Cerebellar cortex (tissue), 1 donor: ENCODE measurements at regions not wholly inside any gene's neighbourhood (a gene's known extent, or its start where the extent isn't known, plus 50 kb on each side); places are given as distances from the start of the nearest gene placed in this dataset.

ENCODE experiments used
- DNase-seq: peaks from one replicate; pipeline ENCODE4 v3.0.0-alpha.2; 2015; ENCODE audit warnings: low spot score

DNA sequence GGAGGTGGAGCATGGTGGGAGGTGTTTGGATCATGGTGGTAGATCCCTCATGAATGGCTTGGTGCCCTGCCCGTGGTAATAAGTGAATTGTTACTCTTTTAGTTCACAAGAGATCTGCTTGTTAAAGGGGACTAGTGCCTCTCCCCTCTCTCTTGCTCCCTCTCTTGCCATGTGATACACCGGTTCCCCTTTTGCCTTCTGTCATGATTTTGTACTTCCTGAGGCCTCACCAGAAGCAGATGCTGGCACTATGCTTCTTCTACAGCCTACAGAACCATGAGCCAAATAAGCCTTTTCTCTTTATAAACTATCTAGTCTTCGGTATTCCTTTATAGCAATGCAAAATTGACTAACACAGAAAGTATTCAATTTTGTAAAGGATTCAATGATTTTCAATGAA is 817.1 kb downstream of the TLR4 start:
- DNase-seq: no peak

GRCh38 chr9:118522093-118523028 is 818.2 kb downstream of the TLR4 start:
- peak; percentile 43 for DNase-seq

DNA sequence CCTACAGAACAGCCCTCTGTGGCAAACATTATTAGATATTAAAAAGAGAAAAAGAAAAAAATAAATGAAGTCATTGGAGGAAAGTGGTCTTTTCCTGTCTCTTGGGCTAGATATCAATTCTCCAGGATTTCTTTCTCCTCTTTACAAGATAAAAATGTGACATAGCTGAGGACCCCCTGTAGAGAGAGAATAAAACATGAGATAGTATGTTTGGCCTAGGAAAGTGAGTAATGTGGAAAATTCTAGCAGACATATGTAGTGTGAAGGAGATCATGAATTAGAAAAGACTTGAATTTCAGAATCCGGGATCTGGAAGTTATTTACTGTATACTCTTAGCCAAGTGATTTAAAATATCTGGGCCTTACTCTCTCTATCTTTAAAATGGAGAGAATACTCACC is 823.1 kb downstream of the TLR4 start:
- no peak for DNase-seq

- DNase-seq: no peak
Observed at GRCh38 chr9:118529210-118529609, 825.0 kb downstream of the TLR4 start.

DNA sequence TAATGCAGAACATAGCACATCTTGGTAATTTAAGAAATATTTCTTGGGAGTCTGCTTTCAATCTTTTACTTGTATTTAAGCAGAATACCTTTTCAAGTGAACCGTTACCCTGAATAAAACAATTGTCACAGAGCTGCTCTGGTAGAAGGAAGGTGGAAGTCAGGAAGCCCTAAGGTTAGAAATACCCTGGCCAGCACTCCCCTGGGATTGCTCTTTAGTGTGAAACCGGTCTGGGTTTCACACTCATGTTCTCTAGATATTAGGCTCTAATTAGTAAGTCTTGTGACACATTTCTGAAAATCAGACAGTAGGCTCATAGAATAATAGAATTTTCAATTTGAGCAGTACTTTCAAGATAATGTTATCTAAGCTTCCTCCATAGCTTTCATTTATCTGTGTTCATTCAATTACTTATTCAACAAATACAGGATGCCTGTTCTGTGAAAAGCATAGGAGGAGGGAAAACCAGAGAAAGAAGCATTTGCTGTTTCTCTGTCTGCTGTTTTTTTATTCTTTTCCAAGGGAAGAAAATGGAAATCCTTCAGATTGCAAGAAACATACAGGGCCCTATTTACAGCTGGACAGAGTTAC is 825.5 kb downstream of the TLR4 start:
- no peak for DNase-seq

- no peak for DNase-seq
Observed at GRCh38 chr9:118532592-118532991, 828.4 kb downstream of the TLR4 start.

DNA sequence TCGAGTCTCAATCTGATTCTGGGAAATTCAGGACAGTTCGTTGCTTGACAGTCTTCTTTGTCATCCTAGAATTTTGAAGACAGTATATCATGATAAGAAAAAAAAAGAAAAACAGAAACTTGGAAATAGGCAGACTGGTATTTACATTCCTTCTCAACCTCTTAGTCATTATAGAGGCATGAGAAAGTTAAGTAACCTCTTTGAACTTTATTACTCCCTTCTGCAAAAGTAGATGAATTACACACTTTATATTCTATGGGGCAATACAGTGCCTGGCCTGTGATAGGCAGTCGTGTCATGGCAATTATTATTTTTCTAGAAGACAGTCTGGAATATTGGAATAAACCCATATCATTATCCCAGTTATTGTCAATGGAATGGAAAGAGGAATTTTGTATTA is 828.9 kb downstream of the TLR4 start:
- DNase-seq: no peak

- no peak for DNase-seq
Observed at GRCh38 chr9:118533850-118534249, 829.6 kb downstream of the TLR4 start.

GRCh38 chr9:118536153-118536552 is 832.0 kb downstream of the TLR4 start:
- no peak for DNase-seq

- DNase-seq: no peak
Observed at GRCh38 chr9:118538959-118539358, 830.3 kb downstream of the BRINP1 start.

DNA sequence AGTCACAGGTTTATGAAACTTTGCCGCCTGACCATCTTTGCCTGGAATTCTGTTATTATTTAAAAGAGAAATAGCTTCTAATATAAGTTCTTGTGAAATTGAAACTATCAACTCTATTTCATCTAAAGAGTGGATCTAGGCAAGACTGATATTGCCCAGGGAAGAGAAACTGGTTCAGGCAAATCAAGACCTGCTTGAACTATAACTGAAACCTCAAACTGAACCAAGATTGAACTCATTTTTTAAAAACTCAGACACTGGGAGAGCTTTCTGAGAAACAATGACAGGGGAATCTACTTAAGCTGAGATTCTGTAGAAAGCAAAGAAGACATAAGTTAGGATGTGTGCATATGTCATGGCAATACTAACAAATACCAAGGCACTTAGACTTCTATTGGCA is 815.8 kb downstream of the BRINP1 start:
- no peak for DNase-seq

DNA sequence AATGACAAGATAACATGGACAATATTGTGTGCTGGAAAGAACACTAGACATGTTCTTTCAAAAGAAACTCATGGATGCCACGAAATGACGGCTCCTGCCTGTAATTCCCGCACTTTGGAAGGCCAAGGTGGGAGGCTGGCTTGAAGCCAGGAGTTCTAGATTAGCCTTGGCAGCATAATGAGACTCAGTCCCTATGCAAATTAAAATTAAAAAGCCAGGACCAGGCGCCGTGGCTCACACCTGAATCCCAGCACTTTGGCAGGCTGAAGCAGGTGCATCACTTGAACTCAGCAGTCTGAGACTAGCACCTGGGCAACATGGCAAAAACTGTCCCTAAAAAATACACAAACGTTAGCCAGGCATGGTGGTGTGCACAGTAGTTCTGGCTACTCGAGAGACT is 814.2 kb downstream of the BRINP1 start:
- no peak for DNase-seq

DNA sequence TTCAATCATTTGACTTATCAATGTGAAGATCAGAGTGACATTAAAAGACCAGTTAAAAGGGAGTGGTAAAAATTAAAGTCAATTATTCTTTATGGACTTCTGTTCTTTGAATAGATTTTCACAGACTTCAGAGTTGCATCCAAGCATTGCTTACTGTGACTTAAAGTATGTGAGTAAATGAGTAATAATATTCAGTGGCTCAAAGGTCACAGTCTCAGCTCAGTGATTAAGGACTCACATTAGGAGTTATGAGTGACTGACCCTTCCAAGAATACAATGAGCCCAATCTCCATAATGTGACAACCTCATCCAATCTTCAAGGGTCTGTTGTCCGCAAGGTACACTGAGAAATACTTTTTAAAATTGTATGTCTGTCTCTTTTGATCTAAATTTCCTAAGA is 811.2 kb downstream of the BRINP1 start:
- no peak for DNase-seq

DNA sequence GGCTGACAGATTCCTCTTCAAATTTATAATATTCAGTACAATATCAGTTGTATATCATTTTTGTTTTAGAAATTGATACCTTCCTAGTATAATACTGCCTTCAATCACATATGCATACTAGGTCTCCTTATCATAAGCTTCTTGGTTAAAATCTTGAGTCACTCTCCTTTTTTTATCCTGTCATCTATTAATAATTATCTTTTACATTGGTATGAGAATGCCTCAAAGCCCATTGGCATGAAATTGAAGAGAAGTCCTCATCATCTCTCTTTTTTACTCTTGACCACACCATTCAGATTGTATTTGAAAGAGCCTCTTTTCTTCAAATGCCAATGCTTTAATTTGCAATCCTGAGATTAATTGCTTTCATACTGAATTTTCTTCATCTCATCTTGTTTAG is 810.3 kb downstream of the BRINP1 start:
- no peak for DNase-seq

- DNase-seq: no peak
Observed at GRCh38 chr9:118561051-118561450, 808.2 kb downstream of the BRINP1 start.

- no peak for DNase-seq
Observed at GRCh38 chr9:118563677-118564076, 805.6 kb downstream of the BRINP1 start.

DNA sequence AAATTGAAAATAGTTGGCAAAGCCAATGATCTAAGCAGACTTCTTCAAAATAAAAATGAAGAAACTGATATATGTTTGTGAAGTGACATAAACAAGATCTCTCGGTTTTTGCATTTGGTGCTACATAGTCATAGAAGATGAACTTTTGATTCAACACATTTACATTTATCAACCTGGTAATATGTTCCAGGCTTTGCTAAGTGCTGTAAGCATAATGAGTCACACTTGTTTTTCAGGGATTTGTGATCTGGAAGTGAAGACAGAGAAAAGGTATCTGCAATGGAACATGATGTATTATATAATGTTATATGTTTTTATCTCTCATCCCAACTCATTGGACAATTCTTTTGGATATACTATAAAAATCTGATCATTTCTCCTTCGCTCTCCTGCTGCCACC is 801.4 kb downstream of the BRINP1 start:
- DNase-seq: no peak

DNA sequence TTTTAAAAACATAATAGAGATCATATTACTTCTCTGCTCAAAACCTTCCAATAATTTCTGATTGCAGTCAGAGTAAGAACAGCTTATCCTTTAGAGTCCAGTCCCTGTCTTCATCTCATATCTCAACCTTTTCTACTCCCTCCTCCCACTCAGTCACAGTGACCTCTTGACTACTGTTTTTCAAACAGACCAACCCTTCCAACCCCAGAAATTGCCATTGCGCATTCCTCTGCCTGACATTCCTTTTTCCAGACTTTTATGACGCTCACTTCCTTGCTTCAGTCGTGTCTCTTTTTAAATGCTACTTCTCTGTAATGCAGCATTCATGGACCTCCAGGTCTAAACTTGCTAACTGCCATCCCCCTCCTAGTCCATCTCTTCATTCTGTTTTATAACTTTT is 800.5 kb downstream of the BRINP1 start:
- no peak for DNase-seq

GRCh38 chr9:118569148-118569547 is 800.1 kb downstream of the BRINP1 start:
- DNase-seq: no peak

DNA sequence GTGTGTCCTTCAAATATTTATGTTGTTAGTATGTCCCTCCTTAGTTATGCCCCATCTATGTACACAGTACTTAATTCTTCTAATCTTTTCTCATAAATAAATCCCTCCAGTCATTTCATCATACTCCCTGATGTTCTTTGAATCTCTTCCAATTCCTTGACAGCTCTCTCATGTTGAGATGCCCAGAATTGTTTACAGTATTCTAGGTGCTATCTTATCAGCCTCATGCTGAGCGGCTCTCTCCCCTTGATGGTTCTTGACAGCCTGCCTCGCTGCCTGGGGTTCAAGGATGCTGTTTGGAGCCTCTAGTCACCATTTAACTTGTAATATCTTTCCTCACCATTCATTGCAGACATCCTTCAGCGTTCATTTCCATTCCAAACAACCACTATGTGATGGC is 799.2 kb downstream of the BRINP1 start:
- peak; percentile 46 for DNase-seq

DNA sequence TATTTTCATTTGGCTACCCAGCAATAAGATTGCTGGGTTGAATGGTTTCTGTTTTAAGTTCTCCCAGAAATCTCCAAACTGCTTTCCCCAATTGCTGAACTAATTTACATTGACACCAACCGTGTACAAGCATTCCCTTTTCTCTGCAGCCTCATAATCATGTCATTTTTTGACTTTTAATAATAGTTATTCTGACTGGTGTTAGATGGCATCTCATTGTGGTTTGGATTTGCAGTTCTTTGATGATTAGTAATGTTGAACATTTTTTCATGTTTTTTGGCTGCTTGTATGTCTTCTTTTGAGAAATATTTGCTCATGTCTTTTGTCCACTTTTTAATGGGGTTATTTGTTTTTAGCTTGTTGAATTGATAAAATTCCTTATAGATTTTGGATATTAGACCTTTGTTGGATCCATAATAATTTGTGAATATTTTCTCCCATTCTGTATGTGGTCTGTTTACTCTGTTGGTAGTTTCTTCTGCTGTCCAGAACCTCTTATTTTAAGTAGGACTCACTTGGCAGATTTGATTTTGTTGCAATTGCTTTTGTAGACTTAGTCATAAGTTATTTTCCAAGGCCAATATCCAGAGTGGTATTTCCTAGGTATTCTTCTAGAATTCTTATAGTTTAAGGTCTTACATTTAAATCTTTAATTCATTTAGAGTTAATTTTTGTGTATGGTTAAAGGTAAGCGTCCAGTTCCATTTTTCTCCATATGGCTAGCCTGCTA is 793.7 kb downstream of the BRINP1 start:
- DNase-seq: no peak

DNA sequence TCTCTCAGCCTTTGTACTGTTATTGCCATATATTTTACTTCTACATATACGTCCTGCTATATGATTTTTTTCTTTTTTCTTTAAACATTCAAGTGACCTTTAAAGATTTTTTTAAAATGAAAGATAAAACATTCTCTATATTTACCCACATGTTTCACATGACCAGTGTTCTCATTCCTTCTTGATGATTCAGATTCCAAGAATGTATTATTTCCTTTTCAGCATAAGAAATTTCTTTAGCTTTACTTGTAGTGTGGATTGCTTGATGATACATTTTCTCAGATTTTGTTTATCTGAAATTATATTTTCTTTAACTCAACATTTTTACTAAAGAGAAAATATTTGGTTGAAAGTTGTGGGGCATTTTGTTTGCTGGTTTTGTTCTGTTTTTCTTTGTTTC is 792.1 kb downstream of the BRINP1 start:
- DNase-seq: no peak

GRCh38 chr9:118578467-118578866 is 790.8 kb downstream of the BRINP1 start:
- no peak for DNase-seq
